Memory B cell (primary cell): ENCODE measurements at regions not wholly inside any gene's neighbourhood (a gene's known extent, or its start where the extent isn't known, plus 50 kb on each side); places are given as distances from the start of the nearest gene placed in this dataset.

ENCODE experiments used
- ATAC-seq: fragments of 150-1000 bp; cut with Tn5 transposase; 2 replicates; pipeline ENCODE4 v1.10.0; 2021; ENCODE audit warnings: low read depth, mild to moderate bottlenecking, moderate library complexity
- DNase-seq, 2 donors: peaks; one replicate each; pipeline ENCODE4 v3.0.0; 2022; ENCODE audit warnings: low spot score in 2 of 2
- H3K27ac Mint-ChIP-seq: one replicate; pipeline ENCODE4 v1.8.0; 2022; ENCODE audit warnings: mild to moderate bottlenecking, moderate library complexity, mixed read lengths
- H3K27me3 Mint-ChIP-seq: one replicate; pipeline ENCODE4 v1.8.0; 2022; ENCODE audit warnings: mixed read lengths
- H3K36me3 Mint-ChIP-seq: one replicate; pipeline ENCODE4 v1.8.0; 2022; ENCODE audit warnings: mild to moderate bottlenecking, mixed read lengths
- H3K4me1 Mint-ChIP-seq: one replicate; pipeline ENCODE4 v1.8.0; 2022; ENCODE audit warnings: mixed read lengths
- H3K4me3 Mint-ChIP-seq: one replicate; pipeline ENCODE4 v1.8.0; 2022; ENCODE audit warnings: mild to moderate bottlenecking, moderate library complexity, mixed read lengths
- H3K9me3 Mint-ChIP-seq: one replicate; pipeline ENCODE4 v1.8.0; 2022; ENCODE audit warnings: mixed read lengths

DNA sequence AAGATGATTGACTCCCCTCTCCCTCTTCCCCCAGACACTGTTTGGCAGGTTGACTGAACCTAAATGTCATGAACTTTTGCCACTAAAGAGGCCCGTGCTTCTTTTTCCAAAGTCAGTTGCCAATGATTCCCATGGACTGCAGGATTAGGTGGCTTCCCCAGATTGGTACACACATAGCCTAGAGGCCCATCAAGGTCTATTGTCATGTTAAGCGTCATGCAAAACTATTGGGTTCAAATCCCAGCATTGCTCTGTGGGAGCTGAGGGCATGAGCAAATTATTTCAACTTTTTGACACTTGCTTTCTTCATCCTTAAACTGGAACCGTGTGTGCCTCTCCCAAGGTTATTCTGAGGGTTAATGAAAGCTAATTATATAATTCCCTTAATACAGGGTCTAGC, 430.2 kb upstream of the TBX3 start:
- no peak for DNase-seq
- Mint-ChIP-seq H3K9me3 (peaks cover 4% of the 10 kb centered on the region), H3K27ac (no peak overlapping the region), H3K36me3 (no peaks in the 10 kb centered on the region), H3K4me3 (no peak overlapping the region), H3K27me3 (no peaks in the 10 kb centered on the region), H3K4me1 (no peaks in the 10 kb centered on the region)
- no peak for ATAC-seq

- no peaks in the 10 kb centered on the region for H3K4me1 Mint-ChIP-seq
- no peak overlapping the region for H3K27ac Mint-ChIP-seq
- H3K27me3 Mint-ChIP-seq = peaks cover 1% of the 10 kb centered on the region
- no peak overlapping the region for H3K4me3 Mint-ChIP-seq
- ATAC-seq (no peak), DNase-seq (no peak)
- no peaks in the 10 kb centered on the region for H3K36me3 Mint-ChIP-seq
- H3K9me3 Mint-ChIP-seq = peaks cover 7% of the 10 kb centered on the region
These were observed 425.9 kb upstream of the TBX3 start for GRCh38 chr12:115109863-115110262.

DNA sequence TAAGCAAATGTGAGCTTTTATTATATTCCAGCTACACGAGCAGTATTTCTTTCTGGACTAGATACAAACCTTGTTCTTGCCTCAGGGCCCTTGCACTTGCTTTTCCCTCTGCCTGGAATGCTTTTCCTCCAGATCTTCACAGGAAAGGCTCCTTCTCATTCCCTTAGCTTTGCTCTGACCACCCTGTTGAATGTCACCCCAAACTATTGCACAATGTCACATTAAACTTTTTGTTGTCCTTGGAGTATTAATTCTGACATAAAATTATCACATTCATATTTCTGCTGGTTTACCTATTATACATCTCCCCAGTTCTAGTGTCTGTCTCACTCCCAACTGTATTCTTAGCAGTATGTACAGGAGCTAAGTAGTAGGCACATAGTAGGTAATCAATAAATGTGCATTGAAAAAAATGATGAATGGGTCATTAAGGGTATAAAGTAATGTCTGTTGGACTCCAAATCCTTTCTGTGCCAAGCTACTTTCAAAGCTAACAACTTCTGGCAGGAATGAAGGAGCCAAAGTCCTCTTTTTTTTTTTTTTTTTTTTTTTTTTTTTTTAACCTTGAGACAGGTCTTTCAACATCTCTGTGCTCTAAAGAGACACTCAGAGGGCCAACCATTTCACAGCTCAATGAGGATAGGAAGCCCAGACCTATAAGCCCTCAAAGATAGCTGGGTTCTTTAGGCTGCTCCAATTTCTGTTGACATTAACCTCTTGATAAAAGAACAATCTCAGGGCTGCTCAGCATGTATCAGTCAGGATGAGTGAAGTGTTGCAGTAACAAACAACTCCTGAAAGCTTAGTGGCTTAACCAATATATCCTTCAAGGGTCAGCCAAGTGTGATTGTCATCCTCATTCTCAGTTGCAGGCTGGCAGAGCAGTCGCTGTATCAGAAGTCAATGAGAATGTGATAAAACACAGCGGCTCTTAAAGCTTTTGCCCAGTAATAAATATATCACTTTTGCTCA, 424.4 kb upstream of the TBX3 start:
- Mint-ChIP-seq H3K4me3 (no peak overlapping the region), H3K27me3 (peaks cover 1% of the 10 kb centered on the region), H3K9me3 (peaks cover 7% of the 10 kb centered on the region), H3K4me1 (no peaks in the 10 kb centered on the region), H3K36me3 (no peaks in the 10 kb centered on the region), H3K27ac (no peak overlapping the region)
- ATAC-seq = no peak
- DNase-seq = no peak

DNA sequence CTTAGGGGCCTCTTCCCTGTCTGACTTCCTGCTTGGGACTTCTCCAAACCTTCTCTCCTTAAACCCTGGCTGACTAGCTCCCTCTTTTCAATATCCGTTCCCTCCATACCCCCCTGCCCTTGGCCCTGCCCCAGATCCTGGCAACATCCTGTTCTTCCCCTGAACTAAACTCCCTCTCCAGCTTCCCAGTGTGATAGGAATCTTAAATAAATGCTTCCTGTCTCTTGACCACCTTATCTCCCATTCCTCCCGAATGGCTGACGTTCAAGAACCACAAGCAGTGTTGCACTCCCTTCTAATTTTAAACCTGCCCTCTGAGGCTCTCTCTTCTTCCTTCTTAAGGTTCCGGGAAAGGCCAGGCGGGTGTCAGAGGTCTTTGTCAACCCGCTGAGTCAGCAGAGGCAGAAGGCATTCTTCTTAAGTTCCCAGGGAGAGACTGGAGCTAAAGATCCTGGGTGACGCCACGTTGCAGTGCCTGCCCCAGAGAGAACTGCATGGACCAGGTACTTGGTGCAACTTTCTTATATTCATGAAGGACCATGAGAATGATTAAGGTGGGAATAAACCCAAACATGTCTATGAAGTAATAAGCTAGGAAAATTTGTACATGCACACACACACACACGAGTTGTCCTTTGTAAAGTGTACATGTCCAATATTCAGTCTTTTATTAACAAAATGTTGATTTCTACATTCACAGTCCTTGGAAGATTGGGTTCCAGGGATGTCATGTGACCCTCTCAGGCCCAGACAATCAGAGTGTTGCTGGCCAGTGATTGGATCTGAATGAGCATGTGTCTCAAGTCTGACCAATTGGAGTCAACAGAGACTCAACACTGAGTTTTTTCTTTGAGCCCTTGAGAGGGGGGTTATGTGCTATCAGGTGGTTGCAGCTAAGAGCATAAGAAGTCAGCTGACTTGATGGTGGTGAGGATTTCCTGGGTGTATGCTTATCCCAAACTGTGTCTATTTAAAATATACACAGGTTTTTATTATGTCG, 420.2 kb upstream of the TBX3 start:
- Mint-ChIP-seq H3K4me3 (no peak overlapping the region), H3K36me3 (no peaks in the 10 kb centered on the region), H3K27ac (no peak overlapping the region), H3K4me1 (no peaks in the 10 kb centered on the region), H3K9me3 (peaks cover 7% of the 10 kb centered on the region), H3K27me3 (peaks cover 1% of the 10 kb centered on the region)
- DNase-seq (no peak), ATAC-seq (no peak)

DNA sequence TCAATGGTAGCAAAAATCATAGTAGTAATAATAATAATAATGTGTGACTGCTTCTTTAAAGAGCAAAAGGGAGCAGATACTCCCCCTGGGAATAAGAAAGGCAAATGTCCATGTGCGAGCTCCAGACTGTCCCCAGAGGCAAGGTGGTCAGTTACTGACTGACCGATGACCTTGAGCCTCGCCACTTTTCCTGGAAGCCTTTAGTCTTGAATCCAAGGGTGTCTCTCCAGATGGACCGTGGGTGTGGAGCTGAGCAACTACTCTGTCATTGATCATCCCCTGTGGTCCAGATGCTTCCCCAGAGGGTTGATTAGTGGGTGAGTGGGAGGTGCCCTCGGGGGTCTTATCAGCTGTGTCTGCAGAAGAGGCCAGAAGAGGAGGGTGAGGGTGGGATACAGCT, 418.5 kb upstream of the TBX3 start:
- H3K27ac Mint-ChIP-seq = no peak overlapping the region
- no peak overlapping the region for H3K4me3 Mint-ChIP-seq
- no peak for ATAC-seq
- H3K9me3 Mint-ChIP-seq = peaks cover 13% of the 10 kb centered on the region
- H3K4me1 Mint-ChIP-seq = no peaks in the 10 kb centered on the region
- peaks cover 1% of the 10 kb centered on the region for H3K27me3 Mint-ChIP-seq
- no peak for DNase-seq
- no peaks in the 10 kb centered on the region for H3K36me3 Mint-ChIP-seq

GRCh38 chr12:115101520-115101919, 417.5 kb upstream of the TBX3 start:
- Mint-ChIP-seq H3K9me3 (peaks cover 11% of the 10 kb centered on the region), H3K27me3 (peaks cover 1% of the 10 kb centered on the region), H3K36me3 (no peaks in the 10 kb centered on the region), H3K4me1 (no peaks in the 10 kb centered on the region), H3K4me3 (no peak overlapping the region), H3K27ac (no peak overlapping the region)
- no peak for ATAC-seq
- DNase-seq = no peak

DNA sequence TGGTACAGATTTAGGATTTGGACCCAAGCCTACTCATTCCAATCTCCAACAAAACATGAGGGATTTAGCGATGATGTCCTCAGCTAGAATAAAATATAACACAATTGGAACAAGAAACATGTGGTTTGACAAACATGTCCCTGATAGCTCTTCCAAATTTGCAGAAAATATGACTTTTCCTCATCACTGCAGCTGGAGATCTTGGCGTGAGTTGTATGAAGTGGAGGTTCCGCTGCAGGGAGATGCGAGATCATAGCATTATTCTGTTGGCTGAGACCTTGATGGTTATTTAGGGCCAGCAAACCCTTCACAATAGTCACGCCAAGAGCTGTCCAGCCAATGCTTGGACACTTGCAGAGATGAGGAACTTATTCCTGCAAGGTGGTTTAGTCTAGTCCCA, 413.4 kb upstream of the TBX3 start:
- no peak overlapping the region for H3K27ac Mint-ChIP-seq
- DNase-seq = no peak

GRCh38 chr12:115096588-115097397, 412.8 kb upstream of the TBX3 start:
- DNase-seq (no peak), ATAC-seq (no peak)
- H3K9me3 Mint-ChIP-seq = peaks cover 12% of the 10 kb centered on the region
- H3K27me3 Mint-ChIP-seq = no peaks in the 10 kb centered on the region
- H3K36me3 Mint-ChIP-seq = no peaks in the 10 kb centered on the region
- no peak overlapping the region for H3K27ac Mint-ChIP-seq
- H3K4me3 Mint-ChIP-seq = no peak overlapping the region
- H3K4me1 Mint-ChIP-seq = no peaks in the 10 kb centered on the region

More for the DNA sequence above, 413.4 kb upstream of the TBX3 start:
- ATAC-seq = no peak
- no peaks in the 10 kb centered on the region for H3K27me3 Mint-ChIP-seq
- H3K36me3 Mint-ChIP-seq = no peaks in the 10 kb centered on the region
- no peak overlapping the region for H3K4me3 Mint-ChIP-seq
- no peaks in the 10 kb centered on the region for H3K4me1 Mint-ChIP-seq
- peaks cover 8% of the 10 kb centered on the region for H3K9me3 Mint-ChIP-seq

GRCh38 chr12:115095073-115095748, 411.2 kb upstream of the TBX3 start:
- no peaks in the 10 kb centered on the region for H3K27me3 Mint-ChIP-seq
- no peaks in the 10 kb centered on the region for H3K36me3 Mint-ChIP-seq
- H3K27ac Mint-ChIP-seq = no peak overlapping the region
- H3K4me1 Mint-ChIP-seq = no peaks in the 10 kb centered on the region
- DNase-seq (no peak), ATAC-seq (no peak)
- peaks cover 14% of the 10 kb centered on the region for H3K9me3 Mint-ChIP-seq
- H3K4me3 Mint-ChIP-seq = no peak overlapping the region

DNA sequence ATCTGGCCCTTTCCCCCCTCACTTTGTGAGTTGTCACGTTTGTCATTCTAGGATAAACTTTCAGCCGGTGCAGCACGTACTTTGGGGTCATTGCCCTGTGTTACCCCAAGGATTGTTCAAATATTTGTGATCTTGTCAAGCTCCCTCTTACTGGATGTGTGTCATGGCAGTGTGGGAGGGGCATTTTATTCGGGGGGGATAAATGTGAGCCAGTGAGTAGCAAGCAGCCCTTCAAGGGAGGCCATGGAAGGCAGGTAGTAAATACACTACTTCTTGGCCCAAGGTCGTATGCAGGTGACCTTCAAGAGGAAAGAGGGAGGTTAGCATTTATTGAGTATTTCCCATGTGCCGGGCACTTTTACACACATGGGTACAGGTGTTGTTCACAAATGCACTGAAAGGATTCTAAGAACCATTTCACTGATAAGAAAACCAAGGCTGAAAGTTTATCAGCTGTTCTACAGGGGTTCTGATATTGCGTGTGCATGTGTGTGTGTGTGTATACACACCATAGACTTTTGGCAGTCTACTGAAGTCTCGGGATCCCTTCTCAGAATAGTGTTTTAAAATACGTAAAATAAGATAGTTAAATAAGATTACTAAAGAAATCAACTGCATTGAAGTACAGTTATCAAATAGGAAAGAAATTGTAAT, 410.3 kb upstream of the TBX3 start:
- Mint-ChIP-seq H3K27me3 (no peaks in the 10 kb centered on the region), H3K36me3 (no peaks in the 10 kb centered on the region), H3K4me1 (no peaks in the 10 kb centered on the region), H3K9me3 (peaks cover 14% of the 10 kb centered on the region), H3K4me3 (no peak overlapping the region), H3K27ac (no peak overlapping the region)
- ATAC-seq = no peak
- DNase-seq = no peak

- no peak overlapping the region for H3K27ac Mint-ChIP-seq
- peaks cover 13% of the 10 kb centered on the region for H3K9me3 Mint-ChIP-seq
- H3K27me3 Mint-ChIP-seq = no peaks in the 10 kb centered on the region
These were observed 409.3 kb upstream of the TBX3 start for GRCh38 chr12:115093261-115093660.

GRCh38 chr12:115090783-115091182, 406.8 kb upstream of the TBX3 start:
- H3K4me1 Mint-ChIP-seq = no peaks in the 10 kb centered on the region
- no peak overlapping the region for H3K4me3 Mint-ChIP-seq
- DNase-seq = no peak
- H3K27ac Mint-ChIP-seq = no peak overlapping the region
- no peaks in the 10 kb centered on the region for H3K36me3 Mint-ChIP-seq
- peaks cover 8% of the 10 kb centered on the region for H3K9me3 Mint-ChIP-seq
- ATAC-seq = no peak
- H3K27me3 Mint-ChIP-seq = no peaks in the 10 kb centered on the region

More at GRCh38 chr12:115093261-115093660, 409.3 kb upstream of the TBX3 start:
- no peak overlapping the region for H3K4me3 Mint-ChIP-seq
- DNase-seq (no peak), ATAC-seq (no peak)
- no peaks in the 10 kb centered on the region for H3K36me3 Mint-ChIP-seq
- no peaks in the 10 kb centered on the region for H3K4me1 Mint-ChIP-seq
